WTC11 (cell line): ENCODE measurements at regions not wholly inside any gene's neighbourhood (a gene's known extent, or its start where the extent isn't known, plus 50 kb on each side); places are given as distances from the start of the nearest gene placed in this dataset.

ENCODE experiments used
- ATAC-seq: fragments of 200-7000 bp; cut with Tn5 transposase; 2 replicates; pipeline ENCODE4 v1.10.0; 2021; ENCODE audit warnings: mild to moderate bottlenecking, moderate library complexity
- CTCF ChIA-PET: fragments of 300-600 bp; sonication (Branson Sonifier 250); formaldehyde crosslinking; loops from one replicate; lab custom pipeline; 2021; ENCODE audit warnings: antibody characterized with exemption; lab: Charles Lee
- POLR2A ChIA-PET: fragments of 350-600 bp; sonication (Branson Sonifier 250); formaldehyde crosslinking; loops from one replicate; lab custom pipeline; 2021; ENCODE audit warnings: antibody characterized with exemption; lab: Charles Lee
- DNase-seq: peaks from one replicate; pipeline ENCODE4 v3.0.0; 2021; ENCODE audit warnings: low spot score
- H3K27ac Mint-ChIP-seq: 2 replicates; pipeline ENCODE4 v1.8.0; 2021; ENCODE audit warnings: mixed read lengths
- H3K27me3 Mint-ChIP-seq: 2 replicates; pipeline ENCODE4 v1.8.0; 2021; ENCODE audit warnings: low read depth, mild to moderate bottlenecking, moderate library complexity, mixed read lengths
- H3K36me3 Mint-ChIP-seq: 2 replicates; pipeline ENCODE4 v1.8.0; 2021; ENCODE audit warnings: mixed read lengths
- H3K4me1 Mint-ChIP-seq: 2 replicates; pipeline ENCODE4 v1.8.0; 2022; ENCODE audit warnings: mixed read lengths
- H3K4me3 Mint-ChIP-seq: 2 replicates; pipeline ENCODE4 v1.8.0; 2021; ENCODE audit warnings: mild to moderate bottlenecking, moderate library complexity, mixed read lengths
- H3K9me3 Mint-ChIP-seq: 2 replicates; pipeline ENCODE4 v1.8.0; 2021; ENCODE audit warnings: mixed read lengths
- CDX4 ChIP-seq: fragments of 250-450 bp; sonication (Bioruptor Pico); IDR thresholded peaks from 2 replicates; pipeline ENCODE4 v1.9.0; 2021; ENCODE audit warnings: moderate library complexity, mild to moderate bottlenecking, inconsistent platforms, borderline replicate concordance
- KAT7 ChIP-seq: sonication (generic); formaldehyde crosslinking; IDR thresholded peaks from 2 replicates; pipeline ENCODE4 v1.8.1; 2023; ENCODE audit warnings: missing genetic modification reagents, mild to moderate bottlenecking, borderline replicate concordance
- OVOL2 ChIP-seq: fragments of 250-450 bp; sonication (Bioruptor Pico); IDR thresholded peaks from 2 replicates; pipeline ENCODE4 v1.9.0; 2021; ENCODE audit warnings: mild to moderate bottlenecking, borderline replicate concordance
- SMAD4 ChIP-seq: sonication (generic); formaldehyde crosslinking; IDR thresholded peaks from 2 replicates; pipeline ENCODE4 v1.8.0; 2022; ENCODE audit warnings: mild to moderate bottlenecking, missing genetic modification reagents
- SOX15 ChIP-seq: fragments of 250-450 bp; sonication (Bioruptor Pico); IDR thresholded peaks from 2 replicates; pipeline ENCODE4 v1.9.0; 2021; ENCODE audit warnings: mild to moderate bottlenecking
- ZNF219 ChIP-seq: sonication (generic); formaldehyde crosslinking; IDR thresholded peaks from 2 replicates; pipeline ENCODE4 v1.8.0; 2023; ENCODE audit warnings: missing genetic modification reagents, mild to moderate bottlenecking, borderline replicate concordance
- ZNF232 ChIP-seq: sonication (generic); formaldehyde crosslinking; IDR thresholded peaks from 2 replicates; pipeline ENCODE4 v1.8.0; 2022; ENCODE audit warnings: mild to moderate bottlenecking, missing genetic modification reagents
- ZNF263 ChIP-seq: sonication (generic); formaldehyde crosslinking; IDR thresholded peaks from 2 replicates; pipeline ENCODE4 v1.8.1; 2022; ENCODE audit warnings: low read depth, mild to moderate bottlenecking, moderate library complexity, missing genetic modification reagents
- TF ChIP-seq, protein P1 (sequence below): fragments of 250-450 bp; sonication (Bioruptor Pico); IDR thresholded peaks from 2 replicates; pipeline ENCODE4 v1.9.0; 2021; ENCODE audit warnings: mild to moderate bottlenecking, borderline replicate concordance
- TF ChIP-seq, protein P2 (sequence below): sonication (generic); formaldehyde crosslinking; IDR thresholded peaks from 2 replicates; pipeline ENCODE4 v1.8.0; 2022; ENCODE audit warnings: mild to moderate bottlenecking, missing genetic modification reagents
- TF ChIP-seq, protein P3 (sequence below): sonication (generic); formaldehyde crosslinking; IDR thresholded peaks from 2 replicates; pipeline ENCODE4 v1.8.0; 2022; ENCODE audit warnings: missing genetic modification reagents
- TF ChIP-seq, protein P4 (sequence below): fragments of 200-600 bp; IDR thresholded peaks from 2 replicates; pipeline ENCODE4 v1.8.0; 2022; ENCODE audit warnings: antibody characterized with exemption

- TF ChIP-seq OVOL2 (CRISPR knock-in tag): no peak
- TF ChIP-seq ZNF263 (CRISPR knock-in tag): no peak
- no peak for TF ChIP-seq SOX15 (CRISPR knock-in tag)
- TF ChIP-seq, protein P1, sequence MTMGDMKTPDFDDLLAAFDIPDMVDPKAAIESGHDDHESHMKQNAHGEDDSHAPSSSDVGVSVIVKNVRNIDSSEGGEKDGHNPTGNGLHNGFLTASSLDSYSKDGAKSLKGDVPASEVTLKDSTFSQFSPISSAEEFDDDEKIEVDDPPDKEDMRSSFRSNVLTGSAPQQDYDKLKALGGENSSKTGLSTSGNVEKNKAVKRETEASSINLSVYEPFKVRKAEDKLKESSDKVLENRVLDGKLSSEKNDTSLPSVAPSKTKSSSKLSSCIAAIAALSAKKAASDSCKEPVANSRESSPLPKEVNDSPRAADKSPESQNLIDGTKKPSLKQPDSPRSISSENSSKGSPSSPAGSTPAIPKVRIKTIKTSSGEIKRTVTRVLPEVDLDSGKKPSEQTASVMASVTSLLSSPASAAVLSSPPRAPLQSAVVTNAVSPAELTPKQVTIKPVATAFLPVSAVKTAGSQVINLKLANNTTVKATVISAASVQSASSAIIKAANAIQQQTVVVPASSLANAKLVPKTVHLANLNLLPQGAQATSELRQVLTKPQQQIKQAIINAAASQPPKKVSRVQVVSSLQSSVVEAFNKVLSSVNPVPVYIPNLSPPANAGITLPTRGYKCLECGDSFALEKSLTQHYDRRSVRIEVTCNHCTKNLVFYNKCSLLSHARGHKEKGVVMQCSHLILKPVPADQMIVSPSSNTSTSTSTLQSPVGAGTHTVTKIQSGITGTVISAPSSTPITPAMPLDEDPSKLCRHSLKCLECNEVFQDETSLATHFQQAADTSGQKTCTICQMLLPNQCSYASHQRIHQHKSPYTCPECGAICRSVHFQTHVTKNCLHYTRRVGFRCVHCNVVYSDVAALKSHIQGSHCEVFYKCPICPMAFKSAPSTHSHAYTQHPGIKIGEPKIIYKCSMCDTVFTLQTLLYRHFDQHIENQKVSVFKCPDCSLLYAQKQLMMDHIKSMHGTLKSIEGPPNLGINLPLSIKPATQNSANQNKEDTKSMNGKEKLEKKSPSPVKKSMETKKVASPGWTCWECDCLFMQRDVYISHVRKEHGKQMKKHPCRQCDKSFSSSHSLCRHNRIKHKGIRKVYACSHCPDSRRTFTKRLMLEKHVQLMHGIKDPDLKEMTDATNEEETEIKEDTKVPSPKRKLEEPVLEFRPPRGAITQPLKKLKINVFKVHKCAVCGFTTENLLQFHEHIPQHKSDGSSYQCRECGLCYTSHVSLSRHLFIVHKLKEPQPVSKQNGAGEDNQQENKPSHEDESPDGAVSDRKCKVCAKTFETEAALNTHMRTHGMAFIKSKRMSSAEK (CRISPR knock-in tag): no peak
- TF ChIP-seq KAT7: no peak
- TF ChIP-seq, protein P2, sequence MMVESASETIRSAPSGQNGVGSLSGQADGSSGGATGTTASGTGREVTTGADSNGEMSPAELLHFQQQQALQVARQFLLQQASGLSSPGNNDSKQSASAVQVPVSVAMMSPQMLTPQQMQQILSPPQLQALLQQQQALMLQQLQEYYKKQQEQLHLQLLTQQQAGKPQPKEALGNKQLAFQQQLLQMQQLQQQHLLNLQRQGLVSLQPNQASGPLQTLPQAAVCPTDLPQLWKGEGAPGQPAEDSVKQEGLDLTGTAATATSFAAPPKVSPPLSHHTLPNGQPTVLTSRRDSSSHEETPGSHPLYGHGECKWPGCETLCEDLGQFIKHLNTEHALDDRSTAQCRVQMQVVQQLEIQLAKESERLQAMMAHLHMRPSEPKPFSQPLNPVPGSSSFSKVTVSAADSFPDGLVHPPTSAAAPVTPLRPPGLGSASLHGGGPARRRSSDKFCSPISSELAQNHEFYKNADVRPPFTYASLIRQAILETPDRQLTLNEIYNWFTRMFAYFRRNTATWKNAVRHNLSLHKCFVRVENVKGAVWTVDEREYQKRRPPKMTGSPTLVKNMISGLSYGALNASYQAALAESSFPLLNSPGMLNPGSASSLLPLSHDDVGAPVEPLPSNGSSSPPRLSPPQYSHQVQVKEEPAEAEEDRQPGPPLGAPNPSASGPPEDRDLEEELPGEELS (CRISPR knock-in tag): no peak
- TF ChIP-seq, protein P3, sequence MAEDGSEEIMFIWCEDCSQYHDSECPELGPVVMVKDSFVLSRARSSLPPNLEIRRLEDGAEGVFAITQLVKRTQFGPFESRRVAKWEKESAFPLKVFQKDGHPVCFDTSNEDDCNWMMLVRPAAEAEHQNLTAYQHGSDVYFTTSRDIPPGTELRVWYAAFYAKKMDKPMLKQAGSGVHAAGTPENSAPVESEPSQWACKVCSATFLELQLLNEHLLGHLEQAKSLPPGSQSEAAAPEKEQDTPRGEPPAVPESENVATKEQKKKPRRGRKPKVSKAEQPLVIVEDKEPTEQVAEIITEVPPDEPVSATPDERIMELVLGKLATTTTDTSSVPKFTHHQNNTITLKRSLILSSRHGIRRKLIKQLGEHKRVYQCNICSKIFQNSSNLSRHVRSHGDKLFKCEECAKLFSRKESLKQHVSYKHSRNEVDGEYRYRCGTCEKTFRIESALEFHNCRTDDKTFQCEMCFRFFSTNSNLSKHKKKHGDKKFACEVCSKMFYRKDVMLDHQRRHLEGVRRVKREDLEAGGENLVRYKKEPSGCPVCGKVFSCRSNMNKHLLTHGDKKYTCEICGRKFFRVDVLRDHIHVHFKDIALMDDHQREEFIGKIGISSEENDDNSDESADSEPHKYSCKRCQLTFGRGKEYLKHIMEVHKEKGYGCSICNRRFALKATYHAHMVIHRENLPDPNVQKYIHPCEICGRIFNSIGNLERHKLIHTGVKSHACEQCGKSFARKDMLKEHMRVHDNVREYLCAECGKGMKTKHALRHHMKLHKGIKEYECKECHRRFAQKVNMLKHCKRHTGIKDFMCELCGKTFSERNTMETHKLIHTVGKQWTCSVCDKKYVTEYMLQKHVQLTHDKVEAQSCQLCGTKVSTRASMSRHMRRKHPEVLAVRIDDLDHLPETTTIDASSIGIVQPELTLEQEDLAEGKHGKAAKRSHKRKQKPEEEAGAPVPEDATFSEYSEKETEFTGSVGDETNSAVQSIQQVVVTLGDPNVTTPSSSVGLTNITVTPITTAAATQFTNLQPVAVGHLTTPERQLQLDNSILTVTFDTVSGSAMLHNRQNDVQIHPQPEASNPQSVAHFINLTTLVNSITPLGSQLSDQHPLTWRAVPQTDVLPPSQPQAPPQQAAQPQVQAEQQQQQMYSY: no peak
- no peak for TF ChIP-seq CDX4 (CRISPR knock-in tag)
- no peak for TF ChIP-seq ZNF219
- no peak for TF ChIP-seq ZNF232 (CRISPR knock-in tag)
- TF ChIP-seq, protein P4, sequence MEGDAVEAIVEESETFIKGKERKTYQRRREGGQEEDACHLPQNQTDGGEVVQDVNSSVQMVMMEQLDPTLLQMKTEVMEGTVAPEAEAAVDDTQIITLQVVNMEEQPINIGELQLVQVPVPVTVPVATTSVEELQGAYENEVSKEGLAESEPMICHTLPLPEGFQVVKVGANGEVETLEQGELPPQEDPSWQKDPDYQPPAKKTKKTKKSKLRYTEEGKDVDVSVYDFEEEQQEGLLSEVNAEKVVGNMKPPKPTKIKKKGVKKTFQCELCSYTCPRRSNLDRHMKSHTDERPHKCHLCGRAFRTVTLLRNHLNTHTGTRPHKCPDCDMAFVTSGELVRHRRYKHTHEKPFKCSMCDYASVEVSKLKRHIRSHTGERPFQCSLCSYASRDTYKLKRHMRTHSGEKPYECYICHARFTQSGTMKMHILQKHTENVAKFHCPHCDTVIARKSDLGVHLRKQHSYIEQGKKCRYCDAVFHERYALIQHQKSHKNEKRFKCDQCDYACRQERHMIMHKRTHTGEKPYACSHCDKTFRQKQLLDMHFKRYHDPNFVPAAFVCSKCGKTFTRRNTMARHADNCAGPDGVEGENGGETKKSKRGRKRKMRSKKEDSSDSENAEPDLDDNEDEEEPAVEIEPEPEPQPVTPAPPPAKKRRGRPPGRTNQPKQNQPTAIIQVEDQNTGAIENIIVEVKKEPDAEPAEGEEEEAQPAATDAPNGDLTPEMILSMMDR: no peak
- TF ChIP-seq SMAD4 (CRISPR knock-in tag): no peak
- Mint-ChIP-seq H3K36me3 (no peaks in the 10 kb centered on the region), H3K27me3 (no peaks in the 10 kb centered on the region), H3K4me1 (no peaks in the 10 kb centered on the region), H3K9me3 (no peaks in the 10 kb centered on the region), H3K27ac (no peak overlapping the region), H3K4me3 (no peak overlapping the region)
- POLR2A ChIA-PET: no interaction called here
- DNase-seq: no peak
- ATAC-seq: no peak
- CTCF ChIA-PET: no interaction called here
Measured at GRCh38 chr9:29969408-29969807, 2396.1 kb upstream of the C9orf72 start.
